ENCODE measurements at regions not wholly inside any gene's neighbourhood (a gene's known extent, or its start where the extent isn't known, plus 50 kb on each side); places are given as distances from the start of the nearest gene placed in this dataset.

GRCh38 chr1:244161236-244161510 lies 110.1 kb downstream of the ZBTB18 start:
- Mint-ChIP-seq H3K4me1 (ENCODE audit: low read depth) (no peaks in the 10 kb centered on the region), H3K27ac (no peak overlapping the region), H3K4me3 (ENCODE audit: low read depth) (no peak overlapping the region), H3K27me3 (ENCODE audit: low read depth) (no peaks in the 10 kb centered on the region), H3K36me3 (ENCODE audit: low read depth) (no peaks in the 10 kb centered on the region), H3K9me3 (no peaks in the 10 kb centered on the region)
- intact Hi-C loops (cut with micrococcal nuclease), result no loop called here
- DNase-seq (ENCODE audit: low spot score), result no peak

- intact Hi-C loops (cut with micrococcal nuclease), result no loop called here
- H3K4me1 Mint-ChIP-seq (ENCODE audit: low read depth), result no peaks in the 10 kb centered on the region
- no peaks in the 10 kb centered on the region for H3K27me3 Mint-ChIP-seq (ENCODE audit: low read depth)
- H3K9me3 Mint-ChIP-seq, result no peaks in the 10 kb centered on the region
- DNase-seq (ENCODE audit: low spot score), result no peak
- H3K27ac Mint-ChIP-seq, result no peak overlapping the region
- no peaks in the 10 kb centered on the region for H3K36me3 Mint-ChIP-seq (ENCODE audit: low read depth)
- no peak overlapping the region for H3K4me3 Mint-ChIP-seq (ENCODE audit: low read depth)
Measured at GRCh38 chr1:244162786-244163530, 111.9 kb downstream of the ZBTB18 start.

- no peak overlapping the region for H3K27ac Mint-ChIP-seq
Measured at GRCh38 chr1:244163861-244164510, 112.9 kb downstream of the ZBTB18 start.

GRCh38 chr1:244164511-244164890 lies 113.4 kb downstream of the ZBTB18 start:
- Mint-ChIP-seq H3K27ac (no peak overlapping the region), H3K36me3 (ENCODE audit: low read depth) (no peaks in the 10 kb centered on the region), H3K9me3 (no peaks in the 10 kb centered on the region), H3K4me3 (ENCODE audit: low read depth) (no peak overlapping the region), H3K27me3 (ENCODE audit: low read depth) (no peaks in the 10 kb centered on the region), H3K4me1 (ENCODE audit: low read depth) (no peaks in the 10 kb centered on the region)
- intact Hi-C loops (cut with micrococcal nuclease), result no loop called here
- no peak for DNase-seq (ENCODE audit: low spot score)

More at GRCh38 chr1:244163861-244164510, 112.9 kb downstream of the ZBTB18 start:
- intact Hi-C loops (cut with micrococcal nuclease), result no loop called here
- no peaks in the 10 kb centered on the region for H3K36me3 Mint-ChIP-seq (ENCODE audit: low read depth)
- no peaks in the 10 kb centered on the region for H3K4me1 Mint-ChIP-seq (ENCODE audit: low read depth)
- no peak overlapping the region for H3K4me3 Mint-ChIP-seq (ENCODE audit: low read depth)
- H3K9me3 Mint-ChIP-seq, result no peaks in the 10 kb centered on the region
- H3K27me3 Mint-ChIP-seq (ENCODE audit: low read depth), result no peaks in the 10 kb centered on the region
- DNase-seq (ENCODE audit: low spot score), result no peak

GRCh38 chr1:244165021-244165420 lies 113.9 kb downstream of the ZBTB18 start:
- H3K36me3 Mint-ChIP-seq (ENCODE audit: low read depth), result no peaks in the 10 kb centered on the region
- no peaks in the 10 kb centered on the region for H3K27me3 Mint-ChIP-seq (ENCODE audit: low read depth)
- no peak overlapping the region for H3K27ac Mint-ChIP-seq
- intact Hi-C loops (cut with micrococcal nuclease), result no loop called here
- no peaks in the 10 kb centered on the region for H3K4me1 Mint-ChIP-seq (ENCODE audit: low read depth)
- H3K4me3 Mint-ChIP-seq (ENCODE audit: low read depth), result no peak overlapping the region
- no peak for DNase-seq (ENCODE audit: low spot score)
- no peaks in the 10 kb centered on the region for H3K9me3 Mint-ChIP-seq

- Mint-ChIP-seq H3K4me1 (ENCODE audit: low read depth) (no peaks in the 10 kb centered on the region), H3K4me3 (ENCODE audit: low read depth) (no peak overlapping the region), H3K27me3 (ENCODE audit: low read depth) (no peaks in the 10 kb centered on the region), H3K36me3 (ENCODE audit: low read depth) (no peaks in the 10 kb centered on the region), H3K27ac (no peak overlapping the region), H3K9me3 (no peaks in the 10 kb centered on the region)
- intact Hi-C loops (cut with micrococcal nuclease), result no loop called here
- DNase-seq (ENCODE audit: low spot score), result no peak
Measured at GRCh38 chr1:244165701-244166100, 114.6 kb downstream of the ZBTB18 start.

- H3K27me3 Mint-ChIP-seq (ENCODE audit: low read depth), result peaks cover 2% of the 10 kb centered on the region
- no peak for DNase-seq (ENCODE audit: low spot score)
- intact Hi-C loops (cut with micrococcal nuclease), result no loop called here
- no peaks in the 10 kb centered on the region for H3K9me3 Mint-ChIP-seq
- H3K36me3 Mint-ChIP-seq (ENCODE audit: low read depth), result no peaks in the 10 kb centered on the region
- no peak overlapping the region for H3K27ac Mint-ChIP-seq
- H3K4me3 Mint-ChIP-seq (ENCODE audit: low read depth), result no peak overlapping the region
- H3K4me1 Mint-ChIP-seq (ENCODE audit: low read depth), result no peaks in the 10 kb centered on the region
Measured at GRCh38 chr1:244171241-244171985, 120.3 kb downstream of the ZBTB18 start.

- no peak for DNase-seq (ENCODE audit: low spot score)
- no peaks in the 10 kb centered on the region for H3K4me1 Mint-ChIP-seq (ENCODE audit: low read depth)
- no peaks in the 10 kb centered on the region for H3K9me3 Mint-ChIP-seq
- H3K27me3 Mint-ChIP-seq (ENCODE audit: low read depth), result peaks cover 2% of the 10 kb centered on the region
- H3K27ac Mint-ChIP-seq, result no peak overlapping the region
- H3K4me3 Mint-ChIP-seq (ENCODE audit: low read depth), result no peak overlapping the region
- H3K36me3 Mint-ChIP-seq (ENCODE audit: low read depth), result no peaks in the 10 kb centered on the region
- intact Hi-C loops (cut with micrococcal nuclease), result no loop called here
Measured at GRCh38 chr1:244173240-244173639, 122.2 kb downstream of the ZBTB18 start.

GRCh38 chr1:244173769-244174168 lies 122.7 kb downstream of the ZBTB18 start:
- Mint-ChIP-seq H3K27ac (no peak overlapping the region), H3K27me3 (ENCODE audit: low read depth) (peaks cover 2% of the 10 kb centered on the region), H3K4me3 (ENCODE audit: low read depth) (no peak overlapping the region), H3K4me1 (ENCODE audit: low read depth) (no peaks in the 10 kb centered on the region), H3K36me3 (ENCODE audit: low read depth) (no peaks in the 10 kb centered on the region), H3K9me3 (no peaks in the 10 kb centered on the region)
- intact Hi-C loops (cut with micrococcal nuclease), result no loop called here
- DNase-seq (ENCODE audit: low spot score), result no peak

GRCh38 chr1:244174922-244175521 lies 123.9 kb downstream of the ZBTB18 start:
- intact Hi-C loops (cut with micrococcal nuclease), result no loop called here
- no peaks in the 10 kb centered on the region for H3K36me3 Mint-ChIP-seq (ENCODE audit: low read depth)
- H3K4me3 Mint-ChIP-seq (ENCODE audit: low read depth), result no peak overlapping the region
- no peak for DNase-seq (ENCODE audit: low spot score)
- peaks cover 2% of the 10 kb centered on the region for H3K27me3 Mint-ChIP-seq (ENCODE audit: low read depth)
- no peaks in the 10 kb centered on the region for H3K9me3 Mint-ChIP-seq
- H3K27ac Mint-ChIP-seq, result no peak overlapping the region
- no peaks in the 10 kb centered on the region for H3K4me1 Mint-ChIP-seq (ENCODE audit: low read depth)

- intact Hi-C loops (cut with micrococcal nuclease), result no loop called here
- no peaks in the 10 kb centered on the region for H3K36me3 Mint-ChIP-seq (ENCODE audit: low read depth)
- H3K27me3 Mint-ChIP-seq (ENCODE audit: low read depth), result peaks cover 2% of the 10 kb centered on the region
- no peaks in the 10 kb centered on the region for H3K9me3 Mint-ChIP-seq
- DNase-seq (ENCODE audit: low spot score), result no peak
- H3K4me1 Mint-ChIP-seq (ENCODE audit: low read depth), result no peaks in the 10 kb centered on the region
- H3K4me3 Mint-ChIP-seq (ENCODE audit: low read depth), result no peak overlapping the region
- H3K27ac Mint-ChIP-seq, result no peak overlapping the region
Measured at GRCh38 chr1:244176201-244176600, 125.1 kb downstream of the ZBTB18 start.

GRCh38 chr1:244180256-244180655 lies 129.2 kb downstream of the ZBTB18 start:
- Mint-ChIP-seq H3K4me1 (ENCODE audit: low read depth) (no peaks in the 10 kb centered on the region), H3K27me3 (ENCODE audit: low read depth) (no peaks in the 10 kb centered on the region), H3K9me3 (no peaks in the 10 kb centered on the region), H3K4me3 (ENCODE audit: low read depth) (no peak overlapping the region), H3K27ac (no peak overlapping the region), H3K36me3 (ENCODE audit: low read depth) (no peaks in the 10 kb centered on the region)
- no peak for DNase-seq (ENCODE audit: low spot score)
- intact Hi-C loops (cut with micrococcal nuclease), result no loop called here

- Mint-ChIP-seq H3K27ac (no peak overlapping the region), H3K4me3 (ENCODE audit: low read depth) (no peak overlapping the region), H3K27me3 (ENCODE audit: low read depth) (no peaks in the 10 kb centered on the region), H3K36me3 (ENCODE audit: low read depth) (no peaks in the 10 kb centered on the region), H3K4me1 (ENCODE audit: low read depth) (no peaks in the 10 kb centered on the region), H3K9me3 (no peaks in the 10 kb centered on the region)
- intact Hi-C loops (cut with micrococcal nuclease), result no loop called here
- DNase-seq (ENCODE audit: low spot score), result no peak
Measured at GRCh38 chr1:244181867-244182266, 130.8 kb downstream of the ZBTB18 start.
